Nephron (organoid): ENCODE measurements at regions not wholly inside any gene's neighbourhood (a gene's known extent, or its start where the extent isn't known, plus 50 kb on each side); places are given as distances from the start of the nearest gene placed in this dataset.
A peak's percentile ranks its signal among the peaks of the same experiment; 100 is the strongest.

ENCODE experiments used
- H3K27ac Mint-ChIP-seq, 3 experiments: 2 replicates each; pipeline ENCODE4 v1.8.0; 2020; ENCODE audit warnings: mixed read lengths in 3 of 3, mild to moderate bottlenecking in 2 of 3, moderate library complexity in 1 of 3
- H3K27me3 Mint-ChIP-seq: 2 replicates; pipeline ENCODE4 v1.8.0; 2021; ENCODE audit warnings: low read depth, mild to moderate bottlenecking, moderate library complexity, mixed read lengths
- H3K36me3 Mint-ChIP-seq: 2 replicates; pipeline ENCODE4 v1.8.0; 2020; ENCODE audit warnings: low read depth, mixed read lengths
- H3K4me1 Mint-ChIP-seq: 2 replicates; pipeline ENCODE4 v1.8.0; 2020; ENCODE audit warnings: mixed read lengths
- H3K4me3 Mint-ChIP-seq, 3 experiments: 2 replicates each; pipeline ENCODE4 v1.8.0; 2020; ENCODE audit warnings: mild to moderate bottlenecking in 3 of 3, mixed read lengths in 3 of 3, moderate library complexity in 2 of 3
- H3K9me3 Mint-ChIP-seq: 2 replicates; pipeline ENCODE4 v1.8.0; 2020; ENCODE audit warnings: mixed read lengths
- CTCF ChIP-seq, 3 experiments: fragments of 200-600 bp; sonication (generic); IDR thresholded peaks; one replicate each; pipeline ENCODE4 v1.5.0; 2021; ENCODE audit warnings: antibody characterized with exemption in 3 of 3; ENCODE audit not compliant: unreplicated experiment in 3 of 3

GRCh38 chr20:40283689-40284088, 405.3 kb downstream of the MAFB start:
- H3K27ac Mint-ChIP-seq, result peak overlapping the region in 2 of 3 experiments; percentile 37 to 64
- no peaks in the 10 kb centered on the region for H3K36me3 Mint-ChIP-seq
- H3K4me3 Mint-ChIP-seq, result no peak overlapping the region
- peaks cover 27% of the 10 kb centered on the region for H3K27me3 Mint-ChIP-seq
- no peaks in the 10 kb centered on the region for H3K9me3 Mint-ChIP-seq
- H3K4me1 Mint-ChIP-seq, result peaks cover 35% of the 10 kb centered on the region
- no peak for TF ChIP-seq CTCF (IDR thresholded peaks at IDR 0.05; ENCODE audit: unreplicated experiment in 3 of 3)

GRCh38 chr20:40282941-40283340, 406.1 kb downstream of the MAFB start:
- no peaks in the 10 kb centered on the region for H3K9me3 Mint-ChIP-seq
- H3K36me3 Mint-ChIP-seq, result no peaks in the 10 kb centered on the region
- H3K4me3 Mint-ChIP-seq, result no peak overlapping the region
- H3K27ac Mint-ChIP-seq, result peak overlapping the region; percentile 21 to 95 (median 87)
- peaks cover 35% of the 10 kb centered on the region for H3K4me1 Mint-ChIP-seq
- no peak for TF ChIP-seq CTCF (IDR thresholded peaks at IDR 0.05; ENCODE audit: unreplicated experiment in 3 of 3)
- peaks cover 27% of the 10 kb centered on the region for H3K27me3 Mint-ChIP-seq

- H3K9me3 Mint-ChIP-seq, result no peaks in the 10 kb centered on the region
- no peaks in the 10 kb centered on the region for H3K36me3 Mint-ChIP-seq
- H3K4me1 Mint-ChIP-seq, result peaks cover 35% of the 10 kb centered on the region
- H3K27me3 Mint-ChIP-seq, result peaks cover 27% of the 10 kb centered on the region
- H3K27ac Mint-ChIP-seq, result peak overlapping the region; percentile 87 to 95 (median 92)
- TF ChIP-seq CTCF (IDR thresholded peaks at IDR 0.05; ENCODE audit: unreplicated experiment in 3 of 3), result no peak
- H3K4me3 Mint-ChIP-seq, result peak overlapping the region in 2 of 3 experiments; percentile 11 to 19
These were observed 406.5 kb downstream of the MAFB start for GRCh38 chr20:40282541-40282940.

GRCh38 chr20:40280616-40281015, 408.4 kb downstream of the MAFB start:
- peaks cover 23% of the 10 kb centered on the region for H3K27me3 Mint-ChIP-seq

GRCh38 chr20:40279390-40279789, 409.6 kb downstream of the MAFB start:
- Mint-ChIP-seq H3K9me3 (no peaks in the 10 kb centered on the region), H3K27ac (peak overlapping the region; percentile 81 to 94 (median 87)), H3K4me3 (peak overlapping the region in 2 of 3 experiments; percentile 24 to 28), H3K4me1 (peaks cover 50% of the 10 kb centered on the region), H3K27me3 (peaks cover 22% of the 10 kb centered on the region), H3K36me3 (no peaks in the 10 kb centered on the region)
- TF ChIP-seq CTCF (IDR thresholded peaks at IDR 0.05; ENCODE audit: unreplicated experiment in 3 of 3), result no peak

More at GRCh38 chr20:40280616-40281015, 408.4 kb downstream of the MAFB start:
- H3K4me1 Mint-ChIP-seq, result peaks cover 40% of the 10 kb centered on the region
- no peaks in the 10 kb centered on the region for H3K9me3 Mint-ChIP-seq
- no peak for TF ChIP-seq CTCF (IDR thresholded peaks at IDR 0.05; ENCODE audit: unreplicated experiment in 3 of 3)
- H3K27ac Mint-ChIP-seq, result peak overlapping the region in 1 of 3 experiments; percentile 94
- no peaks in the 10 kb centered on the region for H3K36me3 Mint-ChIP-seq
- H3K4me3 Mint-ChIP-seq, result no peak overlapping the region

GRCh38 chr20:40278673-40279072, 410.4 kb downstream of the MAFB start:
- no peak overlapping the region for H3K4me3 Mint-ChIP-seq

More at GRCh38 chr20:40278673-40279072, 410.4 kb downstream of the MAFB start:
- Mint-ChIP-seq H3K4me1 (peaks cover 50% of the 10 kb centered on the region), H3K9me3 (no peaks in the 10 kb centered on the region), H3K27me3 (peaks cover 16% of the 10 kb centered on the region), H3K27ac (peak overlapping the region in 2 of 3 experiments; percentile 7 to 86), H3K36me3 (no peaks in the 10 kb centered on the region)
- no peak for TF ChIP-seq CTCF (IDR thresholded peaks at IDR 0.05; ENCODE audit: unreplicated experiment in 3 of 3)
